H9 (cell line): ENCODE measurements at regions not wholly inside any gene's neighbourhood (a gene's known extent, or its start where the extent isn't known, plus 50 kb on each side); places are given as distances from the start of the nearest gene placed in this dataset.
A peak's percentile ranks its signal among the peaks of the same experiment; 100 is the strongest.

ENCODE experiments used
- DNase-seq: peaks from one replicate; pipeline ENCODE4 v3.0.0-alpha.2; 2017
- H2AFZ ChIP-seq: one replicate; pipeline ENCODE4 v1.6.1; 2013; ENCODE audit warnings: mild to moderate bottlenecking, low read length, control low read depth, moderate library complexity
- H2AK5ac ChIP-seq: 2 replicates; pipeline ENCODE4 v1.6.1; 2013; ENCODE audit warnings: low read length, control low read depth, mixed read lengths; ENCODE audit not compliant: insufficient read length
- H2BK120ac ChIP-seq: one replicate; pipeline ENCODE4 v1.6.1; 2013; ENCODE audit warnings: low read depth, mild to moderate bottlenecking, low read length, control low read depth, inconsistent platforms; ENCODE audit not compliant: poor library complexity, severe bottlenecking
- H2BK12ac ChIP-seq: 2 replicates; pipeline ENCODE4 v1.6.1; 2013; ENCODE audit warnings: low read length, control low read depth, mixed read lengths, low read depth; ENCODE audit not compliant: insufficient read length
- H2BK15ac ChIP-seq: 2 replicates; pipeline ENCODE4 v1.6.1; 2013; ENCODE audit warnings: low read depth, low read length, control low read depth
- H2BK20ac ChIP-seq: one replicate; pipeline ENCODE4 v1.6.1; 2013; ENCODE audit warnings: low read depth, mild to moderate bottlenecking, low read length, control low read depth, inconsistent platforms; ENCODE audit not compliant: poor library complexity, severe bottlenecking
- H2BK5ac ChIP-seq: 2 replicates; pipeline ENCODE4 v1.6.1; 2013; ENCODE audit warnings: low read length, control low read depth, mixed read lengths; ENCODE audit not compliant: insufficient read length
- H3K14ac ChIP-seq: 2 replicates; pipeline ENCODE4 v1.6.1; 2013; ENCODE audit warnings: low read length, control low read depth; ENCODE audit not compliant: insufficient read depth
- H3K18ac ChIP-seq: 2 replicates; pipeline ENCODE4 v1.6.1; 2013; ENCODE audit warnings: low read depth, mild to moderate bottlenecking, mixed read lengths, low read length, control low read depth; ENCODE audit not compliant: insufficient read length
- H3K23ac ChIP-seq: 2 replicates; pipeline ENCODE4 v1.6.1; 2013; ENCODE audit warnings: low read length, control low read depth, mixed read lengths, low read depth; ENCODE audit not compliant: insufficient read length
- H3K23me2 ChIP-seq: 2 replicates; pipeline ENCODE4 v1.6.1; 2013; ENCODE audit warnings: low read depth, mild to moderate bottlenecking, mixed read lengths, low read length, control low read depth; ENCODE audit not compliant: insufficient read length, poor library complexity, severe bottlenecking
- H3K27ac ChIP-seq: 2 replicates; pipeline ENCODE4 v1.5.1; 2013; ENCODE audit warnings: low read length, control low read depth, mixed read lengths, low read depth; ENCODE audit not compliant: insufficient read length
- H3K27me3 ChIP-seq: 2 replicates; pipeline ENCODE4 v1.6.1; 2013; ENCODE audit warnings: low read length, control low read depth, inconsistent platforms; ENCODE audit not compliant: insufficient read depth
- H3K4ac ChIP-seq: 2 replicates; pipeline ENCODE4 v1.6.1; 2013; ENCODE audit warnings: low read depth, mild to moderate bottlenecking, control low read depth, inconsistent platforms, low read length, moderate library complexity
- H3K4me1 ChIP-seq: 2 replicates; pipeline ENCODE4 v1.6.1; 2013; ENCODE audit warnings: low read length, control low read depth, inconsistent platforms; ENCODE audit not compliant: insufficient read depth
- H3K4me2 ChIP-seq: 2 replicates; pipeline ENCODE4 v1.6.1; 2013; ENCODE audit warnings: low read length, control low read depth, mixed read lengths; ENCODE audit not compliant: insufficient read length, insufficient read depth
- H3K56ac ChIP-seq: 2 replicates; pipeline ENCODE4 v1.6.1; 2013; ENCODE audit warnings: low read depth, mild to moderate bottlenecking, mixed read lengths, low read length, control low read depth; ENCODE audit not compliant: insufficient read length
- H3K79me1 ChIP-seq: 2 replicates; pipeline ENCODE4 v1.6.1; 2013; ENCODE audit warnings: low read depth, mild to moderate bottlenecking, moderate library complexity, low read length, control low read depth, inconsistent platforms; ENCODE audit not compliant: insufficient read depth, poor library complexity, severe bottlenecking
- H3K79me2 ChIP-seq: 2 replicates; pipeline ENCODE4 v1.6.1; 2013; ENCODE audit warnings: low read length, control low read depth, inconsistent platforms; ENCODE audit not compliant: insufficient read depth
- H3K9ac ChIP-seq: 2 replicates; pipeline ENCODE4 v1.6.1; 2013; ENCODE audit warnings: low read length, control low read depth, mixed read lengths; ENCODE audit not compliant: insufficient read length; ENCODE audit errors: extremely low read depth
- H3K9me3 ChIP-seq: one replicate; pipeline ENCODE4 v1.6.1; 2013; ENCODE audit warnings: low read depth, low read length, inconsistent platforms; ENCODE audit not compliant: control insufficient read depth
- H3T11ph ChIP-seq: one replicate; pipeline ENCODE4 v1.6.1; 2013; ENCODE audit warnings: mild to moderate bottlenecking, low read length, control low read depth, inconsistent platforms
- H4K20me1 ChIP-seq: one replicate; pipeline ENCODE4 v1.6.1; 2013; ENCODE audit not compliant: control insufficient read depth, insufficient read length, insufficient read depth
- H4K5ac ChIP-seq: 2 replicates; pipeline ENCODE4 v1.6.1; 2013; ENCODE audit warnings: low read depth, mild to moderate bottlenecking, mixed read lengths, low read length, control low read depth; ENCODE audit not compliant: insufficient read length
- H4K8ac ChIP-seq: replicated peaks from 2 replicates; pipeline ENCODE4 v1.6.1; 2013; ENCODE audit warnings: low read length, control low read depth, mixed read lengths, low read depth; ENCODE audit not compliant: insufficient read length
- H4K91ac ChIP-seq: 2 replicates; pipeline ENCODE4 v1.6.1; 2013; ENCODE audit warnings: low read depth, mild to moderate bottlenecking, moderate library complexity, mixed read lengths, low read length, control low read depth; ENCODE audit not compliant: insufficient read length
- H3K27ac Mint-ChIP-seq, 3 experiments: 2 replicates in 2 of 3; 3 replicates in 1 of 3; pipeline ENCODE4 v1.8.0; 2020 to 2021; ENCODE audit warnings: mixed read lengths in 3 of 3, mild to moderate bottlenecking in 1 of 3, moderate library complexity in 1 of 3
- H3K27me3 Mint-ChIP-seq: 2 replicates; pipeline ENCODE4 v1.8.0; 2021; ENCODE audit warnings: low read depth, mild to moderate bottlenecking, moderate library complexity, mixed read lengths
- H3K36me3 Mint-ChIP-seq, 3 experiments: 2 replicates in 2 of 3; 3 replicates in 1 of 3; pipeline ENCODE4 v1.8.0; 2020 to 2021; ENCODE audit warnings: low read depth in 3 of 3, mixed read lengths in 3 of 3; ENCODE audit not compliant: insufficient read depth in 1 of 3
- H3K4me1 Mint-ChIP-seq, 2 experiments: 2 replicates each; pipeline ENCODE4 v1.8.0; 2020; ENCODE audit warnings: mixed read lengths in 2 of 2
- H3K4me3 Mint-ChIP-seq, 2 experiments: 2 replicates in 1 of 2; 3 replicates in 1 of 2; pipeline ENCODE4 v1.8.0; 2020 to 2021; ENCODE audit warnings: mild to moderate bottlenecking in 2 of 2, mixed read lengths in 2 of 2, moderate library complexity in 1 of 2
- H3K9me3 Mint-ChIP-seq, 2 experiments: 2 replicates in 1 of 2; 3 replicates in 1 of 2; pipeline ENCODE4 v1.8.0; 2020; ENCODE audit warnings: mild to moderate bottlenecking in 2 of 2, mixed read lengths in 2 of 2, moderate library complexity in 1 of 2
- WGBS: extraction: QIAGEN DNeasy Blood & Tissue Kit; methylation state at CpG from one replicate; pipeline ENCODE4 v1.1.7; 2013; ENCODE audit warnings: missing lambda C conversion rate, low lambda C conversion rate, mixed read lengths; ENCODE audit not compliant: insufficient read length; ENCODE audit errors: extremely low coverage; 5-methylcytosine and 5-hydroxymethylcytosine counted together
- TF ChIP-seq, protein P1 (sequence below): fragments of 200-600 bp; sonication (generic); conservative IDR thresholded peaks from 3 replicates; pipeline ENCODE4 v1.8.0; 2021; ENCODE audit warnings: antibody characterized with exemption, mild to moderate bottlenecking

DNA sequence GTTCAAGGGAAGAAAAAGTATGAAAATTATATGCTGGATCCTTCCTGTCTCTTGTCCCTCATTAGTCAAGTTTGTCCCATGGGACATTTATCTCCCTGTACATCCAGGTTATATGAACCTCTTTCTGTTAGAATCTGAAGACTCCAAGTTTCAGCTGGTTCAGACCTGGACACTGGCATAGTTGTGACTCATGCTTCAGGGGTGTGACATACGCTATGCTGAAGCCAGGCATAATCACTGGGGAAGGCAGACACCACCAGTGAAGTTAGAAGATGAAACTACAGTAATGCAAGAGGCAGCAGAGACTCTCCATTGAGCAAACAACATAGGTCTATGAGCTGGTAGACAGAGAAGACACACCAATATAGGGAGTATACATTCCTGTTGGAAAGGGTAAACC is 269.7 kb upstream of the SLC8A1 start:
- H3K27ac ChIP-seq: no peak overlapping the region
- no peak overlapping the region for H3T11ph ChIP-seq
- WGBS: no CpG with 5 or more reads among the region's 1 CpG
- H3K23me2 ChIP-seq: no peaks in the 10 kb centered on the region
- H4K5ac ChIP-seq: no peak overlapping the region
- H3K79me1 ChIP-seq: no peaks in the 10 kb centered on the region
- H2BK12ac ChIP-seq: no peak overlapping the region
- Mint-ChIP-seq H3K4me1 (no peaks in the 10 kb centered on the region), H3K27me3 (no peaks in the 10 kb centered on the region), H3K27ac (no peak overlapping the region), H3K9me3 (peaks cover 2 to 3% of the 10 kb centered on the region in 2 experiments; a peak in 3 of 5 replicates), H3K4me3 (no peak overlapping the region), H3K36me3 (no peaks in the 10 kb centered on the region; a peak in 1 of 7 replicates)
- no peak overlapping the region for H4K8ac ChIP-seq
- H3K4me2 ChIP-seq: no peak overlapping the region
- H3K56ac ChIP-seq: no peak overlapping the region
- H3K79me2 ChIP-seq: no peaks in the 10 kb centered on the region
- H2BK20ac ChIP-seq: no peak overlapping the region
- H3K18ac ChIP-seq: peak overlapping the region; percentile 27
- TF ChIP-seq, protein P1, sequence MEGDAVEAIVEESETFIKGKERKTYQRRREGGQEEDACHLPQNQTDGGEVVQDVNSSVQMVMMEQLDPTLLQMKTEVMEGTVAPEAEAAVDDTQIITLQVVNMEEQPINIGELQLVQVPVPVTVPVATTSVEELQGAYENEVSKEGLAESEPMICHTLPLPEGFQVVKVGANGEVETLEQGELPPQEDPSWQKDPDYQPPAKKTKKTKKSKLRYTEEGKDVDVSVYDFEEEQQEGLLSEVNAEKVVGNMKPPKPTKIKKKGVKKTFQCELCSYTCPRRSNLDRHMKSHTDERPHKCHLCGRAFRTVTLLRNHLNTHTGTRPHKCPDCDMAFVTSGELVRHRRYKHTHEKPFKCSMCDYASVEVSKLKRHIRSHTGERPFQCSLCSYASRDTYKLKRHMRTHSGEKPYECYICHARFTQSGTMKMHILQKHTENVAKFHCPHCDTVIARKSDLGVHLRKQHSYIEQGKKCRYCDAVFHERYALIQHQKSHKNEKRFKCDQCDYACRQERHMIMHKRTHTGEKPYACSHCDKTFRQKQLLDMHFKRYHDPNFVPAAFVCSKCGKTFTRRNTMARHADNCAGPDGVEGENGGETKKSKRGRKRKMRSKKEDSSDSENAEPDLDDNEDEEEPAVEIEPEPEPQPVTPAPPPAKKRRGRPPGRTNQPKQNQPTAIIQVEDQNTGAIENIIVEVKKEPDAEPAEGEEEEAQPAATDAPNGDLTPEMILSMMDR: no peak
- no peaks in the 10 kb centered on the region for H3K9me3 ChIP-seq
- no peak overlapping the region for H2BK15ac ChIP-seq
- no peak overlapping the region for H3K9ac ChIP-seq
- no peaks in the 10 kb centered on the region for H3K27me3 ChIP-seq
- no peak overlapping the region for H2BK5ac ChIP-seq
- H4K20me1 ChIP-seq: no peaks in the 10 kb centered on the region
- H3K23ac ChIP-seq: no peak overlapping the region
- H3K4ac ChIP-seq: no peak overlapping the region
- H2AFZ ChIP-seq: no peak overlapping the region
- H3K14ac ChIP-seq: no peak overlapping the region
- no peak for DNase-seq
- no peak overlapping the region for H2BK120ac ChIP-seq
- no peak overlapping the region for H2AK5ac ChIP-seq
- no peaks in the 10 kb centered on the region for H3K4me1 ChIP-seq
- H4K91ac ChIP-seq: no peak overlapping the region
